ENCODE measurements at regions not wholly inside any gene's neighbourhood (a gene's known extent, or its start where the extent isn't known, plus 50 kb on each side); places are given as distances from the start of the nearest gene placed in this dataset.

GRCh38 chr2:226295123-226295522 lies 504.5 kb downstream of the IRS1 start:
- TF ChIP-seq, protein P1, sequence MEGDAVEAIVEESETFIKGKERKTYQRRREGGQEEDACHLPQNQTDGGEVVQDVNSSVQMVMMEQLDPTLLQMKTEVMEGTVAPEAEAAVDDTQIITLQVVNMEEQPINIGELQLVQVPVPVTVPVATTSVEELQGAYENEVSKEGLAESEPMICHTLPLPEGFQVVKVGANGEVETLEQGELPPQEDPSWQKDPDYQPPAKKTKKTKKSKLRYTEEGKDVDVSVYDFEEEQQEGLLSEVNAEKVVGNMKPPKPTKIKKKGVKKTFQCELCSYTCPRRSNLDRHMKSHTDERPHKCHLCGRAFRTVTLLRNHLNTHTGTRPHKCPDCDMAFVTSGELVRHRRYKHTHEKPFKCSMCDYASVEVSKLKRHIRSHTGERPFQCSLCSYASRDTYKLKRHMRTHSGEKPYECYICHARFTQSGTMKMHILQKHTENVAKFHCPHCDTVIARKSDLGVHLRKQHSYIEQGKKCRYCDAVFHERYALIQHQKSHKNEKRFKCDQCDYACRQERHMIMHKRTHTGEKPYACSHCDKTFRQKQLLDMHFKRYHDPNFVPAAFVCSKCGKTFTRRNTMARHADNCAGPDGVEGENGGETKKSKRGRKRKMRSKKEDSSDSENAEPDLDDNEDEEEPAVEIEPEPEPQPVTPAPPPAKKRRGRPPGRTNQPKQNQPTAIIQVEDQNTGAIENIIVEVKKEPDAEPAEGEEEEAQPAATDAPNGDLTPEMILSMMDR (IDR thresholded peaks at IDR 0.05), result no peak
- no peak for TF ChIP-seq POLR2AphosphoS5 (IDR thresholded peaks at IDR 0.05; ENCODE audit: low read depth, low read length)
- no peak for TF ChIP-seq TCF7L2 (IDR thresholded peaks at IDR 0.05; ENCODE audit: low read depth, low read length)
- TF ChIP-seq, protein P2, sequence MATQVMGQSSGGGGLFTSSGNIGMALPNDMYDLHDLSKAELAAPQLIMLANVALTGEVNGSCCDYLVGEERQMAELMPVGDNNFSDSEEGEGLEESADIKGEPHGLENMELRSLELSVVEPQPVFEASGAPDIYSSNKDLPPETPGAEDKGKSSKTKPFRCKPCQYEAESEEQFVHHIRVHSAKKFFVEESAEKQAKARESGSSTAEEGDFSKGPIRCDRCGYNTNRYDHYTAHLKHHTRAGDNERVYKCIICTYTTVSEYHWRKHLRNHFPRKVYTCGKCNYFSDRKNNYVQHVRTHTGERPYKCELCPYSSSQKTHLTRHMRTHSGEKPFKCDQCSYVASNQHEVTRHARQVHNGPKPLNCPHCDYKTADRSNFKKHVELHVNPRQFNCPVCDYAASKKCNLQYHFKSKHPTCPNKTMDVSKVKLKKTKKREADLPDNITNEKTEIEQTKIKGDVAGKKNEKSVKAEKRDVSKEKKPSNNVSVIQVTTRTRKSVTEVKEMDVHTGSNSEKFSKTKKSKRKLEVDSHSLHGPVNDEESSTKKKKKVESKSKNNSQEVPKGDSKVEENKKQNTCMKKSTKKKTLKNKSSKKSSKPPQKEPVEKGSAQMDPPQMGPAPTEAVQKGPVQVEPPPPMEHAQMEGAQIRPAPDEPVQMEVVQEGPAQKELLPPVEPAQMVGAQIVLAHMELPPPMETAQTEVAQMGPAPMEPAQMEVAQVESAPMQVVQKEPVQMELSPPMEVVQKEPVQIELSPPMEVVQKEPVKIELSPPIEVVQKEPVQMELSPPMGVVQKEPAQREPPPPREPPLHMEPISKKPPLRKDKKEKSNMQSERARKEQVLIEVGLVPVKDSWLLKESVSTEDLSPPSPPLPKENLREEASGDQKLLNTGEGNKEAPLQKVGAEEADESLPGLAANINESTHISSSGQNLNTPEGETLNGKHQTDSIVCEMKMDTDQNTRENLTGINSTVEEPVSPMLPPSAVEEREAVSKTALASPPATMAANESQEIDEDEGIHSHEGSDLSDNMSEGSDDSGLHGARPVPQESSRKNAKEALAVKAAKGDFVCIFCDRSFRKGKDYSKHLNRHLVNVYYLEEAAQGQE (IDR thresholded peaks at IDR 0.05; ENCODE audit: insufficient read depth in 1 of 2, low read depth in 2 of 2, low read length in 1 of 2), result no peak

Data from Panc1 (cell line).